ENCODE measurements at regions not wholly inside any gene's neighbourhood (a gene's known extent, or its start where the extent isn't known, plus 50 kb on each side); places are given as distances from the start of the nearest gene placed in this dataset.

- Histone ChIP-seq H3K9me3 (ENCODE audit: insufficient read depth in 2 of 2, low read depth in 1 of 2, low read length in 1 of 2) (no peaks in the 10 kb centered on the region), H3K9ac (replicated peaks in 1 of 4; ENCODE audit: extremely low read depth in 1 of 4, low read depth in 3 of 4, low read length in 3 of 4) (no peak overlapping the region), H3K4ac (replicated peaks; ENCODE audit: insufficient read length, low read depth, low read length) (no peak overlapping the region), H2BK15ac (ENCODE audit: low read length) (no peak overlapping the region), H4K8ac (ENCODE audit: extremely low read depth, insufficient read depth, low read length) (no peak overlapping the region), H3K4me1 (replicated peaks in 1 of 4; ENCODE audit: control insufficient read depth in 3 of 4, insufficient read depth in 4 of 4, low read length in 3 of 4) (no peaks in the 10 kb centered on the region), H2AK5ac (ENCODE audit: low read depth, low read length) (no peak overlapping the region), H4K20me1 (replicated peaks in 1 of 2; ENCODE audit: control insufficient read depth in 1 of 2, insufficient read depth in 2 of 2, low read length in 2 of 2) (no peaks in the 10 kb centered on the region), H3K23me2 (ENCODE audit: low read depth, low read length) (no peaks in the 10 kb centered on the region), H3K27ac (ENCODE audit: low read depth, low read length) (no peak overlapping the region), H2BK120ac (replicated peaks; ENCODE audit: low read depth, low read length) (no peak overlapping the region), H3K79me2 (ENCODE audit: control insufficient read depth in 1 of 2, insufficient read depth in 2 of 2, low read length in 2 of 2) (no peaks in the 10 kb centered on the region), H4K5ac (ENCODE audit: insufficient read length, low read depth, low read length) (no peak overlapping the region), H3K36me3 (ENCODE audit: control insufficient read depth in 2 of 4, insufficient read depth in 4 of 4, low read length in 3 of 4) (no peaks in the 10 kb centered on the region), H2AFZ (ENCODE audit: low read length) (no peak overlapping the region), H3K4me2 (ENCODE audit: insufficient read depth in 1 of 2, low read depth in 2 of 2, low read length in 2 of 2) (no peak overlapping the region), H3K23ac (ENCODE audit: insufficient read length) (no peak overlapping the region), H3K79me1 (ENCODE audit: low read depth, low read length) (no peaks in the 10 kb centered on the region), H2BK12ac (ENCODE audit: low read depth, low read length) (no peak overlapping the region), H2BK20ac (ENCODE audit: low read length) (no peak overlapping the region), H3K4me3 (ENCODE audit: extremely low read depth in 1 of 4, insufficient read depth in 2 of 4, low read depth in 3 of 4, low read length in 4 of 4) (no peak overlapping the region), H4K91ac (replicated peaks; ENCODE audit: insufficient read length, low read length) (no peak overlapping the region), H2BK5ac (ENCODE audit: low read depth, low read length) (no peak overlapping the region), H3K18ac (ENCODE audit: extremely low read depth, low read length) (no peak overlapping the region), H3K14ac (ENCODE audit: insufficient read length) (no peak overlapping the region), H3K56ac (replicated peaks; ENCODE audit: insufficient read length, low read depth, low read length) (no peak overlapping the region), H3K27me3 (replicated peaks in 1 of 4; ENCODE audit: control insufficient read depth in 3 of 4, extremely low read depth in 1 of 4, insufficient read depth in 3 of 4, low read length in 3 of 4) (no peaks in the 10 kb centered on the region)
- TF ChIP-seq SIX5 (IDR thresholded peaks at IDR 0.05; ENCODE audit: low read depth, low read length), result no peak
- no peak for TF ChIP-seq FOSL1 (IDR thresholded peaks at IDR 0.05; ENCODE audit: insufficient read depth, low read depth, low read length)
- TF ChIP-seq PHF8 (conservative IDR thresholded peaks at IDR 0.05; ENCODE audit: low read depth, low read length), result no peak
- no peak for DNase-seq (ENCODE audit: low read depth in 1 of 2, low spot score in 2 of 2)
- FAIRE-seq, result no peak
- WGBS, 2 experiments (ENCODE audit: extremely low coverage in 1 of 2, insufficient coverage in 1 of 2, insufficient read length in 1 of 2, insufficient replicate concordance in 2 of 2, low coverage in 1 of 2, low lambda C conversion rate in 2 of 2, missing lambda C conversion rate in 1 of 2), result 94% methylated on average over 3 of the region's 3 CpGs; no CpG with 5 or more reads in 1 of the 2 experiments
- POLR2A ChIA-PET (ENCODE audit: partially characterized antibody), result no interaction called here
- CTCF ChIA-PET (ENCODE audit: partially characterized antibody), result no interaction called here
Observed at GRCh38 chr10:36766940-36767339, 358.5 kb upstream of the ANKRD30A start.
